Smooth muscle cell (in vitro differentiated cells): ENCODE measurements at regions not wholly inside any gene's neighbourhood (a gene's known extent, or its start where the extent isn't known, plus 50 kb on each side); places are given as distances from the start of the nearest gene placed in this dataset.

Source experiments
- DNase-seq: peaks from one replicate; lab custom pipeline; 2025; ENCODE audit not compliant: unreplicated experiment; lab: John Stamatoyannopoulos, UW
- H2AFZ ChIP-seq: fragments of 200-600 bp; sonication (generic); 2 replicates; pipeline ENCODE4 v1.6.0; 2016; ENCODE audit warnings: antibody characterized with exemption, low read depth, mild to moderate bottlenecking
- H3F3A ChIP-seq: fragments of 200-600 bp; sonication (generic); 2 replicates; pipeline ENCODE4 v1.6.0; 2017; ENCODE audit warnings: antibody characterized with exemption, low read depth
- H3K27ac ChIP-seq: fragments of 200-600 bp; sonication (generic); 2 replicates; pipeline ENCODE4 v1.5.1; 2016; ENCODE audit warnings: low read depth, mild to moderate bottlenecking
- H3K27me3 ChIP-seq: fragments of 200-600 bp; sonication (generic); 2 replicates; pipeline ENCODE4 v1.6.1; 2016; ENCODE audit warnings: low read depth, mild to moderate bottlenecking
- H3K36me3 ChIP-seq: fragments of 200-600 bp; sonication (generic); 2 replicates; pipeline ENCODE4 v1.5.1; 2016; ENCODE audit warnings: low read depth
- H3K4me1 ChIP-seq: fragments of 200-600 bp; sonication (generic); 2 replicates; pipeline ENCODE4 v1.5.1; 2016; ENCODE audit warnings: low read depth
- H3K4me2 ChIP-seq: fragments of 200-600 bp; sonication (generic); 2 replicates; pipeline ENCODE4 v1.6.0; 2016; ENCODE audit warnings: mild to moderate bottlenecking
- H3K4me3 ChIP-seq: fragments of 200-600 bp; sonication (generic); 2 replicates; pipeline ENCODE4 v1.5.1; 2016; ENCODE audit warnings: mild to moderate bottlenecking
- H3K79me2 ChIP-seq: fragments of 200-600 bp; sonication (generic); 2 replicates; pipeline ENCODE4 v1.6.0; 2016; ENCODE audit warnings: low read depth, mild to moderate bottlenecking
- H3K9ac ChIP-seq: fragments of 200-600 bp; sonication (generic); 2 replicates; pipeline ENCODE4 v1.6.0; 2016; ENCODE audit warnings: low read depth
- H3K9me3 ChIP-seq: fragments of 200-600 bp; sonication (generic); replicated peaks from 2 replicates; pipeline ENCODE4 v1.5.1; 2016; ENCODE audit warnings: low read depth
- H4K20me1 ChIP-seq: fragments of 200-600 bp; sonication (generic); 2 replicates; pipeline ENCODE4 v1.6.0; 2016; ENCODE audit warnings: low read depth
- WGBS: methylation state at CpG from one replicate; pipeline ENCODE4 v1.1.7; 2016; ENCODE audit warnings: low lambda C conversion rate; 5-methylcytosine and 5-hydroxymethylcytosine counted together
- TF ChIP-seq, protein P1 (sequence below): fragments of 200-600 bp; sonication (generic); IDR thresholded peaks from 2 replicates; pipeline ENCODE4 v1.5.1; 2017; ENCODE audit warnings: borderline replicate concordance, mild to moderate bottlenecking, antibody characterized with exemption; ENCODE audit not compliant: insufficient read depth, poor library complexity, severe bottlenecking

DNA sequence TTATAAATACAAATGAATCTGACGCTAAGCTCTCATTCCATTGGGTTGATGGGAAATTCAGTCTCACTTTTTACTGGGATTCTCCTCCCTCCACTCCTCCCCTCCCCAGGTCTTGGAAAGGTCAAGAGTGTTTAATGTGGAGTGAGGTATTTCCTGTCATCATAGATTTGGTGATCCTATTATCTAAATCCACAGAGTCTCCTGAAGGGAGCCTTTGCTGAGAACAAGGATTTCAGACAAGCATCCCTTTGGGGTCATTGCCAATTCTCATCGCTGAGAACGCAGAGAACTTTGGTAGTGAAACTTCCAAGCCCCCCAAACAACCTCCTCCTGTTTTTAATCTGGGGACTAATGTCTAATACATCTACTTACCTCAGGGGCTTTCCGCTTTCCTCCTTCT is 297.9 kb downstream of the OTOL1 start:
- H3F3A ChIP-seq, result no peaks in the 10 kb centered on the region
- H3K9me3 ChIP-seq, result no peaks in the 10 kb centered on the region
- H3K27me3 ChIP-seq, result no peaks in the 10 kb centered on the region
- no peak overlapping the region for H3K4me2 ChIP-seq
- H2AFZ ChIP-seq, result no peak overlapping the region
- no peak overlapping the region for H3K27ac ChIP-seq
- H3K4me1 ChIP-seq, result no peaks in the 10 kb centered on the region
- H3K9ac ChIP-seq, result no peak overlapping the region
- H4K20me1 ChIP-seq, result no peaks in the 10 kb centered on the region
- no peaks in the 10 kb centered on the region for H3K36me3 ChIP-seq
- 78% methylated on average over 4 of the region's 4 CpGs for WGBS
- H3K79me2 ChIP-seq, result no peaks in the 10 kb centered on the region
- no peak overlapping the region for H3K4me3 ChIP-seq
- DNase-seq, result no peak
- TF ChIP-seq, protein P1, sequence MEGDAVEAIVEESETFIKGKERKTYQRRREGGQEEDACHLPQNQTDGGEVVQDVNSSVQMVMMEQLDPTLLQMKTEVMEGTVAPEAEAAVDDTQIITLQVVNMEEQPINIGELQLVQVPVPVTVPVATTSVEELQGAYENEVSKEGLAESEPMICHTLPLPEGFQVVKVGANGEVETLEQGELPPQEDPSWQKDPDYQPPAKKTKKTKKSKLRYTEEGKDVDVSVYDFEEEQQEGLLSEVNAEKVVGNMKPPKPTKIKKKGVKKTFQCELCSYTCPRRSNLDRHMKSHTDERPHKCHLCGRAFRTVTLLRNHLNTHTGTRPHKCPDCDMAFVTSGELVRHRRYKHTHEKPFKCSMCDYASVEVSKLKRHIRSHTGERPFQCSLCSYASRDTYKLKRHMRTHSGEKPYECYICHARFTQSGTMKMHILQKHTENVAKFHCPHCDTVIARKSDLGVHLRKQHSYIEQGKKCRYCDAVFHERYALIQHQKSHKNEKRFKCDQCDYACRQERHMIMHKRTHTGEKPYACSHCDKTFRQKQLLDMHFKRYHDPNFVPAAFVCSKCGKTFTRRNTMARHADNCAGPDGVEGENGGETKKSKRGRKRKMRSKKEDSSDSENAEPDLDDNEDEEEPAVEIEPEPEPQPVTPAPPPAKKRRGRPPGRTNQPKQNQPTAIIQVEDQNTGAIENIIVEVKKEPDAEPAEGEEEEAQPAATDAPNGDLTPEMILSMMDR, result no peak

GRCh38 chr3:161796312-161796711 is 299.7 kb downstream of the OTOL1 start:
- Histone ChIP-seq H3K4me3 (no peak overlapping the region), H4K20me1 (no peaks in the 10 kb centered on the region), H3K4me1 (no peaks in the 10 kb centered on the region), H3K27me3 (no peaks in the 10 kb centered on the region), H3K36me3 (no peaks in the 10 kb centered on the region), H3K9ac (no peak overlapping the region), H3F3A (no peaks in the 10 kb centered on the region), H3K79me2 (no peaks in the 10 kb centered on the region), H3K27ac (no peak overlapping the region), H3K4me2 (no peak overlapping the region), H2AFZ (no peak overlapping the region), H3K9me3 (no peaks in the 10 kb centered on the region)
- DNase-seq, result no peak
- TF ChIP-seq, protein P1, result no peak

- TF ChIP-seq, protein P1, result no peak
- Histone ChIP-seq H3K79me2 (no peaks in the 10 kb centered on the region), H3K4me1 (no peaks in the 10 kb centered on the region), H3K27me3 (no peaks in the 10 kb centered on the region), H4K20me1 (no peaks in the 10 kb centered on the region), H3K4me2 (no peak overlapping the region), H3K9me3 (no peaks in the 10 kb centered on the region), H3K4me3 (no peak overlapping the region), H3K36me3 (no peaks in the 10 kb centered on the region), H3F3A (no peaks in the 10 kb centered on the region), H2AFZ (no peak overlapping the region), H3K9ac (no peak overlapping the region), H3K27ac (no peak overlapping the region)
- DNase-seq, result no peak
Measured at GRCh38 chr3:161796780-161797179, 300.2 kb downstream of the OTOL1 start.

- Histone ChIP-seq H2AFZ (no peak overlapping the region), H4K20me1 (no peaks in the 10 kb centered on the region), H3K4me1 (no peaks in the 10 kb centered on the region), H3K36me3 (no peaks in the 10 kb centered on the region), H3K4me2 (no peak overlapping the region), H3K79me2 (no peaks in the 10 kb centered on the region), H3K4me3 (no peak overlapping the region), H3K9ac (no peak overlapping the region), H3K9me3 (no peaks in the 10 kb centered on the region), H3F3A (no peaks in the 10 kb centered on the region), H3K27ac (no peak overlapping the region), H3K27me3 (no peaks in the 10 kb centered on the region)
- no peak for DNase-seq
- WGBS, result 92% methylated on average over 3 of the region's 3 CpGs
- TF ChIP-seq, protein P1, result no peak
Measured at GRCh38 chr3:161798016-161798415, 301.4 kb downstream of the OTOL1 start.
